HG02973 (cell line): ENCODE measurements at regions not wholly inside any gene's neighbourhood (a gene's known extent, or its start where the extent isn't known, plus 50 kb on each side); places are given as distances from the start of the nearest gene placed in this dataset.

Experiments used
- ATAC-seq: cut with Tn5 transposase; IDR thresholded peaks from one replicate; pipeline ENCODE4 v1.9.1; 2021; ENCODE audit warnings: moderate library complexity; ENCODE audit not compliant: unreplicated experiment

GRCh38 chr18:47490882-47491281, 239.4 kb upstream of the SKOR2 start:
- ATAC-seq: no peak

- ATAC-seq: no peak
These were observed 233.8 kb upstream of the SKOR2 start for GRCh38 chr18:47485221-47485797.

- ATAC-seq: no peak
These were observed 232.6 kb upstream of the SKOR2 start for GRCh38 chr18:47484068-47484467.

- no peak for ATAC-seq
These were observed 228.7 kb upstream of the SKOR2 start for GRCh38 chr18:47480166-47480565.

- no peak for ATAC-seq
These were observed 220.3 kb upstream of the SKOR2 start for GRCh38 chr18:47471784-47472183.

- ATAC-seq: no peak
These were observed 219.5 kb upstream of the SKOR2 start for GRCh38 chr18:47470941-47471340.

GRCh38 chr18:47469576-47469975, 218.1 kb upstream of the SKOR2 start:
- ATAC-seq: no peak

GRCh38 chr18:47461977-47462376, 210.5 kb upstream of the SKOR2 start:
- no peak for ATAC-seq

- no peak for ATAC-seq
These were observed 210.0 kb upstream of the SKOR2 start for GRCh38 chr18:47461406-47461948.

- no peak for ATAC-seq
These were observed 207.0 kb upstream of the SKOR2 start for GRCh38 chr18:47458483-47458882.

GRCh38 chr18:47457614-47458013, 206.2 kb upstream of the SKOR2 start:
- ATAC-seq: no peak

GRCh38 chr18:47453038-47453437, 201.6 kb upstream of the SKOR2 start:
- no peak for ATAC-seq

- ATAC-seq: no peak
These were observed 197.5 kb upstream of the SKOR2 start for GRCh38 chr18:47448956-47449355.

GRCh38 chr18:47441914-47442313, 190.5 kb upstream of the SKOR2 start:
- ATAC-seq: no peak

- ATAC-seq: no peak
These were observed 186.5 kb upstream of the SKOR2 start for GRCh38 chr18:47438001-47438400.

GRCh38 chr18:47436871-47437270, 185.4 kb upstream of the SKOR2 start:
- no peak for ATAC-seq

GRCh38 chr18:47434214-47434746, 182.8 kb upstream of the SKOR2 start:
- no peak for ATAC-seq

- ATAC-seq: no peak
These were observed 176.6 kb upstream of the SKOR2 start for GRCh38 chr18:47427923-47428637.

GRCh38 chr18:47427072-47427471, 175.6 kb upstream of the SKOR2 start:
- no peak for ATAC-seq

- no peak for ATAC-seq
These were observed 173.9 kb upstream of the SKOR2 start for GRCh38 chr18:47425365-47425764.

GRCh38 chr18:47422524-47422923, 171.1 kb upstream of the SKOR2 start:
- no peak for ATAC-seq

GRCh38 chr18:47420130-47420529, 168.7 kb upstream of the SKOR2 start:
- no peak for ATAC-seq
